CD4-positive, alpha-beta T cell treated with Interleukin-4 for 1 hour (primary cell): ENCODE measurements at regions not wholly inside any gene's neighbourhood (a gene's known extent, or its start where the extent isn't known, plus 50 kb on each side); places are given as distances from the start of the nearest gene placed in this dataset.

Experiments
- DNase-seq, 2 donors: peaks; one replicate each; pipeline ENCODE4 v3.0.0-alpha.2; 2020 to 2022

- DNase-seq: no peak
Measured at GRCh38 chr5:5044247-5044840, 95.8 kb upstream of the ADAMTS16 start.

- DNase-seq: no peak
Measured at GRCh38 chr5:5046680-5047502, 93.2 kb upstream of the ADAMTS16 start.

GRCh38 chr5:5050801-5051200 lies 89.3 kb upstream of the ADAMTS16 start:
- no peak for DNase-seq

GRCh38 chr5:5055712-5056111 lies 84.4 kb upstream of the ADAMTS16 start:
- DNase-seq: no peak

GRCh38 chr5:5061836-5062235 lies 78.3 kb upstream of the ADAMTS16 start:
- DNase-seq: no peak

GRCh38 chr5:5062525-5063302 lies 77.4 kb upstream of the ADAMTS16 start:
- no peak for DNase-seq

GRCh38 chr5:5063533-5063953 lies 76.6 kb upstream of the ADAMTS16 start:
- no peak for DNase-seq

GRCh38 chr5:5065472-5065871 lies 74.7 kb upstream of the ADAMTS16 start:
- DNase-seq: no peak

- no peak for DNase-seq
Measured at GRCh38 chr5:5066276-5067186, 73.6 kb upstream of the ADAMTS16 start.

GRCh38 chr5:5069851-5070250 lies 70.3 kb upstream of the ADAMTS16 start:
- no peak for DNase-seq

GRCh38 chr5:5071554-5071953 lies 68.6 kb upstream of the ADAMTS16 start:
- DNase-seq: no peak

GRCh38 chr5:5077236-5077635 lies 62.9 kb upstream of the ADAMTS16 start:
- DNase-seq: no peak

GRCh38 chr5:5078009-5078897 lies 61.9 kb upstream of the ADAMTS16 start:
- no peak for DNase-seq

GRCh38 chr5:5079876-5080275 lies 60.3 kb upstream of the ADAMTS16 start:
- DNase-seq: no peak

- DNase-seq: no peak
Measured at GRCh38 chr5:5080790-5081189, 59.3 kb upstream of the ADAMTS16 start.

- DNase-seq: no peak
Measured at GRCh38 chr5:5085381-5085780, 54.7 kb upstream of the ADAMTS16 start.

- no peak for DNase-seq
Measured at GRCh38 chr5:5089895-5090649, 50.1 kb upstream of the ADAMTS16 start.
